ENCODE measurements at regions not wholly inside any gene's neighbourhood (a gene's known extent, or its start where the extent isn't known, plus 50 kb on each side); places are given as distances from the start of the nearest gene placed in this dataset.

DNA sequence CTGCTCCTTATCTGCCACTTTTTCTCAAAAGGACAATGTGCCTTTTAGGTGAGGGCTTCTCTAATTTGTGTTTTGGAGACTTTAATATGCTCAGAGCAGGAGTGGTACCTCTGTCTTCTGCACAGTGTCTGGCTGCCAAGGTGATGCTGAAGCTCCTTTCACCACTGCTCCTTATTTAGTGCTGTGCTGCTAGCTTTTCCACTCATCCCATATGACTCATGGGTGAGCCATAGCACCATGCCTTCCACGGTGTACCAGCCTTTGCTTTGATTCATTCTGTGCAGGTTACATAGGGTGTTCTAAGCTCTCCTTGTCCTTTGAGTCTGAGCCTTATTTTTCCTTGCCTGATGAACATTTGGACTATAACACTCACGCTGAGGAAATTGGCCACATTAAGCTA, 202.4 kb downstream of the ARL6IP6 start:
- no peak for TF ChIP-seq MYC (IDR thresholded peaks at IDR 0.05; ENCODE audit: low read depth, low read length)
- TF ChIP-seq, protein P1, sequence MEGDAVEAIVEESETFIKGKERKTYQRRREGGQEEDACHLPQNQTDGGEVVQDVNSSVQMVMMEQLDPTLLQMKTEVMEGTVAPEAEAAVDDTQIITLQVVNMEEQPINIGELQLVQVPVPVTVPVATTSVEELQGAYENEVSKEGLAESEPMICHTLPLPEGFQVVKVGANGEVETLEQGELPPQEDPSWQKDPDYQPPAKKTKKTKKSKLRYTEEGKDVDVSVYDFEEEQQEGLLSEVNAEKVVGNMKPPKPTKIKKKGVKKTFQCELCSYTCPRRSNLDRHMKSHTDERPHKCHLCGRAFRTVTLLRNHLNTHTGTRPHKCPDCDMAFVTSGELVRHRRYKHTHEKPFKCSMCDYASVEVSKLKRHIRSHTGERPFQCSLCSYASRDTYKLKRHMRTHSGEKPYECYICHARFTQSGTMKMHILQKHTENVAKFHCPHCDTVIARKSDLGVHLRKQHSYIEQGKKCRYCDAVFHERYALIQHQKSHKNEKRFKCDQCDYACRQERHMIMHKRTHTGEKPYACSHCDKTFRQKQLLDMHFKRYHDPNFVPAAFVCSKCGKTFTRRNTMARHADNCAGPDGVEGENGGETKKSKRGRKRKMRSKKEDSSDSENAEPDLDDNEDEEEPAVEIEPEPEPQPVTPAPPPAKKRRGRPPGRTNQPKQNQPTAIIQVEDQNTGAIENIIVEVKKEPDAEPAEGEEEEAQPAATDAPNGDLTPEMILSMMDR (IDR thresholded peaks at IDR 0.05; ENCODE audit: low read depth, low read length), result no peak
- TF ChIP-seq POLR2A (IDR thresholded peaks at IDR 0.05; ENCODE audit: extremely low read depth, insufficient read length), result no peak
- TF ChIP-seq, protein P2, sequence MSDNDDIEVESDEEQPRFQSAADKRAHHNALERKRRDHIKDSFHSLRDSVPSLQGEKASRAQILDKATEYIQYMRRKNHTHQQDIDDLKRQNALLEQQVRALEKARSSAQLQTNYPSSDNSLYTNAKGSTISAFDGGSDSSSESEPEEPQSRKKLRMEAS (IDR thresholded peaks at IDR 0.05; ENCODE audit: low read depth, low read length), result no peak
- DNase-seq (ENCODE audit: low read depth), result no peak
- H3K4me3 ChIP-seq (ENCODE audit: low read depth, low read length), result no peak overlapping the region

DNA sequence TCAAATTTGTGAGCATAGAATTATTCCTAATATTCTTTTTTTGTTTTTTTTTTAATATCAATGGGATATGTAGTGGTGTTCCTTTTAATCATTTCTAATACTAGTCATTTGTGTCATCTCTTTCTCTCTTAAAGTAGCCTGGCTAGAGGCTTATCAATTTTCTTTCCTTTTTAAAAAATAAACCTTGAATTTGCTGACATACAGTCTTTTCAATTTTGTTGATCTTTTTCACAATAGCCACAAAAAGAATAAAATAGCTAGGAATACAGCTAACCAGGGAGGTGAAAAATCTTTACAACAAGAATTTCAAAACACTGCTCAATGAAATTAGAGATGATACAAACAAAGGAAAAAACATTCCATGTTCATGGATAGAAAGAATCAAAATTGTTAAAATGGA, 192.6 kb downstream of the ARL6IP6 start:
- DNase-seq (ENCODE audit: low read depth), result no peak
- TF ChIP-seq MYC (IDR thresholded peaks at IDR 0.05; ENCODE audit: low read depth, low read length), result no peak
- TF ChIP-seq, protein P2 (IDR thresholded peaks at IDR 0.05; ENCODE audit: low read depth, low read length), result no peak
- no peak for TF ChIP-seq POLR2A (IDR thresholded peaks at IDR 0.05; ENCODE audit: extremely low read depth, insufficient read length)
- TF ChIP-seq, protein P1 (IDR thresholded peaks at IDR 0.05; ENCODE audit: low read depth, low read length), result no peak
- H3K4me3 ChIP-seq (ENCODE audit: low read depth, low read length), result no peak overlapping the region

DNA sequence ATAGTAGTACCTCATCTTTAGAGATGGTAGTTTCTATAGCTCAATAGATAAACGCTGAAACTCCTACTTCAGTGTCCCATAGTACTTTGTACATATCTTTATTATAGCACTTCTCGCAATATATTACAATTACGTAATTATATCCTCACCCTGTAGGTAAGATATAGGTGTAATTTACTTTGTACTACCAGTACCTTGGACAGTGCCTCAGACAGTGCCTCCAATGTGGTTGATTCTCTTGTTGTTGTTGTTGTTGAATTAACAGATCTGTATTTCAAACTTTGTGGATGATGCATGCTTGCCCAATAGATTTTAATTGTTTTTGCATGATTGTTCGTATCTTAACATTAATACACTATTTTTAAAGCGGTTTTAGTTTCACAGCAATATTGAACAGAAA, 188.6 kb downstream of the ARL6IP6 start:
- no peak overlapping the region for H3K4me3 ChIP-seq (ENCODE audit: low read depth, low read length)
- TF ChIP-seq, protein P2 (IDR thresholded peaks at IDR 0.05; ENCODE audit: low read depth, low read length), result no peak
- TF ChIP-seq, protein P1 (IDR thresholded peaks at IDR 0.05; ENCODE audit: low read depth, low read length), result no peak
- TF ChIP-seq POLR2A (IDR thresholded peaks at IDR 0.05; ENCODE audit: extremely low read depth, insufficient read length) (no peak), MYC (IDR thresholded peaks at IDR 0.05; ENCODE audit: low read depth, low read length) (no peak)
- DNase-seq (ENCODE audit: low read depth), result no peak

DNA sequence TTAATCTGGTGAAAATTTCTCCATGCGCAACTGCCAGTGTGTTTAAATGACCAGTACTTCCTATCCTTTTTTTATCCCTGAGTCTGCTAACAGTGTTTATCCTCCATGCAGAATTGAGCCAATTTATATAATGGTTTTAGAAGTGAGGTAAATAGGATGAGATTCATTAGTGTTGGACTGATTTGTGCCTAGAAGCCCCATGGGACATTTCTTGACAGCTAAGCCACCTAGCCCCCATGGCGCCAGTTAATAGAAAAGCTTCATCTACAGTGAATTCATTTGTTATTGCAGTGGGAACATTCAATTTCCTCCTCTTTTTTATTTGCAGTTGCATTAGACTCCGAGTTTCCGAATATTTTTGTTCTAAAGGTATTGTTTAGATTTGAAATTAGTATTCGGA, 175.6 kb downstream of the ARL6IP6 start:
- TF ChIP-seq POLR2A (IDR thresholded peaks at IDR 0.05; ENCODE audit: extremely low read depth, insufficient read length), result no peak
- no peak overlapping the region for H3K4me3 ChIP-seq (ENCODE audit: low read depth, low read length)
- DNase-seq (ENCODE audit: low read depth), result no peak

DNA sequence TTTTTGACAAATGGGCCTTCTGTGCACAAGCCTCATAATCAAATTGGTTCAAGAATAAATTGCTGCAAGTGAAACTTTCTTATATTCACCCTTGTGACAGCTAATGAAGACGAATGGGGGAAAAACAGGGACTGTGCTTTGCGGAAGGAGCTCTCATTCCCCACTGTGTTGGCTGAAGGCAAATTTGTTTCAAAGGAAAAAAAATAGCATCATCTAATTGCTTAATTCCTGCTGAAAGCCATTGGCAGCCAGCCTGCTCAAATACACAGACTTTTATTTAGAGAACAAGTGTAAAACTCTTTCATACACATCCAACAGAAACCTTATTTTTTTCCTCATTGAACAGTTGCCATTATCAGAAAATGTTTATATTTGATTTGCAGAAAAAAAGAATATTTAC, 172.3 kb downstream of the ARL6IP6 start:
- TF ChIP-seq, protein P2 (IDR thresholded peaks at IDR 0.05; ENCODE audit: low read depth, low read length), result no peak
- TF ChIP-seq MYC (IDR thresholded peaks at IDR 0.05; ENCODE audit: low read depth, low read length), result no peak
- TF ChIP-seq POLR2A (IDR thresholded peaks at IDR 0.05; ENCODE audit: extremely low read depth, insufficient read length), result no peak
- DNase-seq (ENCODE audit: low read depth), result no peak
- no peak overlapping the region for H3K4me3 ChIP-seq (ENCODE audit: low read depth, low read length)

DNA sequence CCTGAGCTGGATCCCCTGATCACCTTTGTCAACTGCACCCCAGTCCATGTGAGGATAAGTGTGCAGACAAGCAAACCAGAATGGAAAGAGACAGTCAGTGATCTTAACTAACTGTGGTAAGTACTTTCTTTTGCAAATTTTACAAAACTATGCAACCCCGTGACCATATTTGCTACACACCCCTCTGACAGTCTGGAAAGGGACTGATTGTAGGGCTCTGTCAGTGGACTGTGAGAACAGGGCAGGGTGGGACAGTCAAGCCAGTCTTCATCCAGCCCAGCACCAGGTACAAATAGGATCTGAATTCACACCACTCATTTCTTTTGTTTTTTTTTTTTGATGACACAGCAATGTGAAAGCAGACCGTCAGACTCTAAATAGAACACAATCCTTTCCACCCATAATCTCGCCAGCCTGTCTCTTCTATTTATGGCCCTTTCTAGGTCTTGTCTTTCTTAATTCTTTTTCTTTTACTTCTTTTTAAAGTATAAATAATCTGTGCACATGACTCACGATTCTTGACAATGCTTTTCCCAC, 165.6 kb downstream of the ARL6IP6 start:
- DNase-seq (ENCODE audit: low read depth), result no peak
- no peak overlapping the region for H3K4me3 ChIP-seq (ENCODE audit: low read depth, low read length)
- TF ChIP-seq POLR2A (IDR thresholded peaks at IDR 0.05; ENCODE audit: extremely low read depth, insufficient read length) (no peak), MYC (IDR thresholded peaks at IDR 0.05; ENCODE audit: low read depth, low read length) (no peak)
- TF ChIP-seq, protein P1 (IDR thresholded peaks at IDR 0.05; ENCODE audit: low read depth, low read length), result no peak
- TF ChIP-seq, protein P2 (IDR thresholded peaks at IDR 0.05; ENCODE audit: low read depth, low read length), result no peak

DNA sequence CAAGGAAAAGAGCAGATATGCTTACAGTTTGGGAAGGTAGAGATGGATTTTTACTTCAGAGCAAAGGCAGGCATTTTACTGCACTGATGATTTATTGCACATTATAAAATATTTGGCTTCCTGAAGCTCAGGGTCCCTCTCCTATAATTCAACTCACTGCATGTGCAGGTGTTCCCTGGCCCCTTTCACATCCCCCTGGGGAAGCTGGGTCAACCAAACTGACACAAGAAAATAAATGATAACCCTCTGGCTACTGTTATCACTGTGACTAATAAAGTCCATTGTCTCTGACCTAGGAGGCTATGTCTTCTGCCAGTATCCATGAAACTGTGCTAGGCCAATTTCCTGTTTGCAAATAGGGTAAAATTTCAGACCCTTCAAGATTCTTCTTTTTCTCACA, 163.1 kb downstream of the ARL6IP6 start:
- H3K4me3 ChIP-seq (ENCODE audit: low read depth, low read length), result no peak overlapping the region
- no peak for DNase-seq (ENCODE audit: low read depth)
- TF ChIP-seq POLR2A (IDR thresholded peaks at IDR 0.05; ENCODE audit: extremely low read depth, insufficient read length), result no peak
- no peak for TF ChIP-seq MYC (IDR thresholded peaks at IDR 0.05; ENCODE audit: low read depth, low read length)
- TF ChIP-seq, protein P1 (IDR thresholded peaks at IDR 0.05; ENCODE audit: low read depth, low read length), result no peak
- TF ChIP-seq, protein P2 (IDR thresholded peaks at IDR 0.05; ENCODE audit: low read depth, low read length), result no peak

Measured in NB4 (cell line).